HG02938 (cell line): ENCODE measurements at regions not wholly inside any gene's neighbourhood (a gene's known extent, or its start where the extent isn't known, plus 50 kb on each side); places are given as distances from the start of the nearest gene placed in this dataset.
"Not testable (repeated sequence)": the region's sequence is repeated elsewhere in the genome, so short reads cannot be mapped to it uniquely, and the experiment has no call there.

ENCODE experiments used
- ATAC-seq: cut with Tn5 transposase; IDR thresholded peaks from one replicate; pipeline ENCODE4 v1.9.1; 2021; ENCODE audit warnings: mild to moderate bottlenecking, moderate library complexity; ENCODE audit not compliant: unreplicated experiment

DNA sequence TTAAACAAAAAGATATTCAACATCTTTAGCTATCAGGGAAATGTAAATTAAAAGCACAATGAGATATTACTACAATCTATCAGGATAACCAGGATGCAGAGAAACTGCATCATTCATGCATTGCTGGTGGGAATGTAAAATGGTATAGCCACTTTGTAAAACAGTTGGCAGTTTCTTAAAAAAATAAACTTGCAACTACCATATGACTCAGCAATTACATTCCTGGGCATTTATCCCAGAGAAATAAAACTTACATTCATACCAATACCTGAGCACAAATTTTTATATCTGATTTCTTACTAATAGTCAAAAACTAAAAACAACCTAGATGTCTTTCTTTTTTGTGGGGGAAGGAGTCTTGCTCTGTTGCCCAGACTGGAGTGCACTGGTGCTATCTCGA lies 190.3 kb upstream of the TAB2 start:
- ATAC-seq, result no peak

DNA sequence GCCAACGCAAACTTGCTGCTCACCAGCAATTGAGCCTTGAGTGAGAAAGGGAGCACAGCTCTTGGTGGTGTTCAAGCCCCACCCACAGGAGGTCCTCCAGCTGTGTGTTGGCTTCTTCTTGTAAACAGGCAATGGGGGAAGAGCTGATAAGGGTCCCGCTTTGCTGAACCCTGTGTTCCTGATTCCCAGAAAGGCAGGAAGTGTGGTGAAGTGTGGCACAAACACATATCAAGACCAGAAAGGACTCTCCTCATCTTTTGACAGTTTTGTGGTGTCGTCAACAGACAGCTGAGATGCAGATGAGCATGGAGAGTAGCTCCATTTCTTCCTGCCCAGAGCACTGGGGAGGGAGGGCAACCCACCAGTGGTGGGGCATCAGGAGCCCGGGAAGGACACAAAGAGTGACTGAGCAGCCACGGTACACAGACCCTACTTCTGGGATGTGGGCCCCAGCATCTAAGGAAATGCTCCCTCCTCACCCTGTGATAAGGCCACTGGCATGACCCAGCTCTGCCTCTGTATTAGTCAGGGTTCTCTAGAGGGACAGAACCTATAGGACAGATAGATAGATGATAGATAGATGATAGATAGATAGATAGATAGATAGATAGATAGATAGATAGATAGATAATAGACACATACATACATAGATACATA lies 188.9 kb upstream of the TAB2 start:
- no peak for ATAC-seq

- ATAC-seq, result no peak
Measured at GRCh38 chr6:149129371-149130077, 188.0 kb upstream of the TAB2 start.

GRCh38 chr6:149130090-149130489 lies 187.4 kb upstream of the TAB2 start:
- no peak for ATAC-seq

GRCh38 chr6:149130508-149130907 lies 187.0 kb upstream of the TAB2 start:
- ATAC-seq, result no peak

DNA sequence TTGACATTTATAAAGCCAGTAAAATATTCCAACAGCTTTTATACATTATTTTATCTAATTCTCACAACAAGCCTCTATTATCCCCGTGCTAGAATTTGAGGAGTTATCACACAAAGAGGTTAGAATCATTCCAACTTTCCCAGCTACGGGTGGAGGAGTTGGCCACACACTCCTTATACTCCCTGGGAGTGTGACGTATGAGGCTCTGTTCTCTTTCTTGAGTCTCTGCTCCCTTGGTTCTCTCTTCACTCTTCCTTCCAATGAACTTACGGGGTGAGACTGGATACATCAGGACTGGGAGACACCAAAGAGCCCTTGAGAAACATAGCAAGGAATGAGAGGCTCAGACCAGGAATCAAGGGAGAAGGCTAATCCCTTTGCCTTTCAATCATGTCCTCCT lies 185.6 kb upstream of the TAB2 start:
- no peak for ATAC-seq

- ATAC-seq, result no peak
Measured at GRCh38 chr6:149132336-149132735, 185.2 kb upstream of the TAB2 start.

- no peak for ATAC-seq
Measured at GRCh38 chr6:149134511-149134933, 183.0 kb upstream of the TAB2 start.

DNA sequence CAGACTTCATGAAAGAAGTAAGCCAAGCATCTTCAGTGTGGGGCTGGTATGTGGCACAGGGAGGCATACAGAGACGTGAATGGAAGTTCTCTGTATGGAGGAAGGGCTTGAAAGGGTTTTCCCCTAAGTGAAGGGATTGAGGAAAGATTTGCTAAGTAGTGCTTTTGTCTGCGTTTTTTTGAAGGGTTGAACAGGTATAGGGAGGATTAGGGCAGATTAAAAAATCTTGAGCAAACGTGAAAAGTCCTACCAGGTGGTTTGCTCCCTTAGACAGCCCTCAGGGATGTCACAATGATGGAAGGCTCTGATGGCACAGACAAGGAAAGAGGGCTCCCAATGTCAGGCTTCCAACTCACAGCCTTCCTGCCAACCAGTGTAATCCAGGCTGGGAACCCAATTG lies 181.7 kb upstream of the TAB2 start:
- ATAC-seq, result no peak

DNA sequence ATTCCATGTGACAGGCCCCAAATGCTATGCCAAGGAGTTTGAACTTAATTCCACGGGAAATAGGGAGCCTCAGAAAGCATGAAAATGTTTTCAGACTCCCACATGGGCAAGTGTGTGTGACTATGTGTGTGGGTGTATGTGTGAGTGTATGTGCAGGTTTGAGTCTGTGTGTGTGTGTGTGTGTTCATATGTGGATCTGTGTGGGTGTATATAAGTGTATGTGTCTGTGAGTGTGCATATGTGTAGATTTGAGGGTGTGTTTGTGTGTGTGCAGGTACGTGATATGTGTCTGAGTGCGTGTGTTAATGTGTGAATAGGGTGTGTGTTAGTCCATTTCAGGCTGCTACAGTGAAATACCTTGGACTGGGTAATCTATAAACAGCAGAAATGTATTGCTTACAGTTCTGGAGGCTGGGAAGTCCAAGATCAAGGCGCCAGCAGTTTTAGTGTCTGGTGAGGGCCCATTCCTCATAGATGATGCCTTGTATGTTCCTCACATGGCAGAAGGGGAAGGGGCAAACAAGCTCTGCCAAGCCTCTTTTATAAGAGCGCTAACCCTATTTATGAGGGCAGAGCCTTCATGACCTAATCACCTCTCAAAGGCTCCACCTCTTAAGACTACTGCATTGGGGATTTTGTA lies 181.1 kb upstream of the TAB2 start:
- no peak for ATAC-seq

GRCh38 chr6:149136913-149137286 lies 180.6 kb upstream of the TAB2 start:
- no peak for ATAC-seq

- no peak for ATAC-seq
Measured at GRCh38 chr6:149137594-149137993, 179.9 kb upstream of the TAB2 start.

GRCh38 chr6:149138089-149138488 lies 179.4 kb upstream of the TAB2 start:
- no peak for ATAC-seq

DNA sequence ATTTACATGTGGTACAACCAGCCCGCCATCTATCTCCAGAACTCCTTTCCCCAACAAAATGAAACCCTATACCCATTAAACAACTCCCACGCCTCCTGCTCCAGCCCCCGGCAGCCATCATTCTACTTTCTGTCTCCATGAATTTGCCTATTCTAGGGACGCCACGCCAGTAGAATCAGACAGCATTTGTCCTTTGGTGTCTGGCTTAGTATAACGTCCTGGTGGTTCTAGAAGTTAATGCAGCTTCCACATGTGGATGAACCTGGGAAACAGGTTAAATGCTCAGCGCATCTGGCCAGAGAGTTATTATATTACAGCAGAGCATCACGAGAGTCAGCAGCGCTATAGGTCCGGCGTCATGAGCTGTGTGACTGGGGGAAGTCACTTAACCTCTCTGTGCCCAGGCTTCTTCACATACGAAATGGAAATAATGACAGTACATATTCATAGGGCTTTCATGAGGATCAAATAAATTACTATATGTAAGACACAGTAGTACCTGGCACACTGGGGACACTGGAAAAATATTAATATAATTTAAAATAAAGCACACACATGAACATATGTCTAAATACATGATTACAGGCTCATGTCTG lies 178.7 kb upstream of the TAB2 start:
- ATAC-seq, result no peak

- ATAC-seq, result no peak
Measured at GRCh38 chr6:149139782-149140136, 177.8 kb upstream of the TAB2 start.

DNA sequence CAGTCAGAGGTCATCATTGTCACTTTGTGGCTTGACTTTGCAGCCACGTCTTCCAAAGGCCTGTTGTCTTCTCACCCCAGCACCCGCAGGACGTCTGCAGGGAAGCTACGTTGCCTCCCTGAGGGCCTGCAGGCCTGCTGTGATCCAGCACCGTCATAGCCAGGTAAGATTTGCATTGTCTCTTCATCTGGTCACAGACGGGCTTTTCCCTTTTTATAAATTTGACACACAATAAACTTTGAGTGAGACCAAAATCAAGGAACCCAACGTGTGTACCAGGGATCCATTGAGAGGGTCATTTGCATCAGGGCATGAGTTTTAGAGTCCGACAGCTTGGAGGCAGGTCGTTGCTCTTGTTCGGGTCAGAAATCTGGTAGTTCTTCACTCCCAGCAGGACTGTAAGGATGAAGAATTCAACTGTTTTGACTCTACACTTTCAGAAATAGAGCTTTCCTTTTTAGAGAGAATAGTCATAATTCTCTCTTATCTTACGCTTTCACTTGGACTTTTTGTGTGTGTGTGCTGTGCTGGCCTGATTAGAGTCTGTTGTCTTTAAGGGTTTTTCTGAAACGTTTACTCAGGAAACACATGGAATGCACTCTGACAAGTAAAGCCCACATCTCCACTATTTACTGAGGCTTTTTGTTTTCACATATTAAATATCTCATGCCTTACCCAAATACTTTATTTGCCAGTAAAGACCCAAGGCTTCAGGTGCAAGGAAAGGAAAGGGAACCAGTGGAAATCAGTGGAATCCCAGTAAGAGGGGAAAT lies 177.2 kb upstream of the TAB2 start:
- ATAC-seq, result peak; percentile 63

- ATAC-seq, result no peak
Measured at GRCh38 chr6:149140910-149141290, 176.6 kb upstream of the TAB2 start.

GRCh38 chr6:149142924-149143429 lies 174.5 kb upstream of the TAB2 start:
- no peak for ATAC-seq

DNA sequence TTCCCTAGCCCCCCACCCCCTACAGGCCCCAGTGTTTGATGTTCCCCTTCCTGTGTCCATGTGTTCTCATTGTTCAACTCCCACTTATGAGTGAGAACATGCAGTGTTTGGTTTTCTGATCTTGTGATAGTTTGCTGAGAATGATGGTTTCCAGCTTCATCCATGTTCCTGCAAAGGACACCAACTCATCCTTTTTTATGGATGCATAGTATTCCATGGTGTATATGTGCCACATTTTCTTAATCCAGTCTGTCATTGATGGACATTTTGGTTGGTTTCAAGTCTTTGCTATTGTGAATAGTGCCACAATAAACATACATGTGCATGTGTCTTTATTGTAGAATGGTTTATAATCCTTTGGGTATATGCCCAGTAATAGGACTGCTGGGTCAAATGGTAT lies 171.7 kb upstream of the TAB2 start:
- ATAC-seq, result not testable (repeated sequence)

DNA sequence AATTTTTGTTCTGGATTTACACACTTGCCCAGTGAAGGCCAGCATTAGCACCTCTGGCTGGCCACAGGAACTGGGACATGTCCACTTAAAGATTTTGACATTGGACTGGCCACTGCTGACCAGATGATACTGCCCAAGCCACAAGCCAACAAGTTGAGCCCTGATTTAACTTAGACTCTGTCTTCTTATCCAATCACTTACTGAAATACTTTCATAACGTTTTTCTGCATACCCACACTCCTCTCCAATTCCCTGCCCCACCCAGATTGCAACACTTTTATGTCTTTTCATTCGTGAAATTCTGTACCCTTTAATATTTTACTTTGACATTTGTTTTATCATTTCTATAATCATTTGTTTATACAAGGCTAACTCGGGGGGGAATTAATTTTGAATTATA lies 170.3 kb upstream of the TAB2 start:
- ATAC-seq, result no peak
